Lower lobe of right lung (tissue), 2 donors: ENCODE measurements at regions not wholly inside any gene's neighbourhood (a gene's known extent, or its start where the extent isn't known, plus 50 kb on each side); places are given as distances from the start of the nearest gene placed in this dataset.

ENCODE experiments used
- ATAC-seq, 2 donors: fragments of 200-7000 bp; cut with Tn5 transposase; one replicate each; pipeline ENCODE4 v1.9.1; 2020 to 2022; ENCODE audit warnings: mild to moderate bottlenecking in 2 of 2, moderate library complexity in 2 of 2
- DNase-seq: peaks from one replicate; pipeline ENCODE4 v3.0.0-alpha.2; 2020
- H3K27ac ChIP-seq: fragments of 200-600 bp; one replicate; pipeline ENCODE4 v1.8.0; 2022
- H3K27me3 ChIP-seq: fragments of 200-600 bp; one replicate; pipeline ENCODE4 v1.8.0; 2022; ENCODE audit warnings: low read depth
- H3K36me3 ChIP-seq: fragments of 200-600 bp; one replicate; pipeline ENCODE4 v1.8.0; 2022; ENCODE audit warnings: mild to moderate bottlenecking
- H3K4me1 ChIP-seq: fragments of 200-600 bp; one replicate; pipeline ENCODE4 v1.8.0; 2022
- H3K4me3 ChIP-seq: fragments of 200-600 bp; one replicate; pipeline ENCODE4 v1.8.0; 2022; ENCODE audit warnings: mild to moderate bottlenecking
- H3K9me3 ChIP-seq: fragments of 200-600 bp; one replicate; pipeline ENCODE4 v1.8.0; 2022
- intact Hi-C: fragments of 100-400 bp; cut with DNase I; formaldehyde crosslinking; loops from one replicate; pipeline ENCODE4 v1.11.0; 2022
- TF ChIP-seq, protein P1 (sequence below): fragments of 200-600 bp; IDR thresholded peaks from one replicate; pipeline ENCODE4 v1.8.0; 2022; ENCODE audit warnings: antibody characterized with exemption, mild to moderate bottlenecking
- donor health status: DM: no; HTN: yes; CAD: no; lungs with severe emphysema.

GRCh38 chr4:181595716-181596115 lies 647.5 kb upstream of the TENM3 start:
- Histone ChIP-seq H3K4me1 (no peaks in the 10 kb centered on the region), H3K4me3 (no peak overlapping the region), H3K27me3 (no peaks in the 10 kb centered on the region), H3K9me3 (no peaks in the 10 kb centered on the region), H3K36me3 (no peaks in the 10 kb centered on the region), H3K27ac (no peak overlapping the region)
- TF ChIP-seq, protein P1, sequence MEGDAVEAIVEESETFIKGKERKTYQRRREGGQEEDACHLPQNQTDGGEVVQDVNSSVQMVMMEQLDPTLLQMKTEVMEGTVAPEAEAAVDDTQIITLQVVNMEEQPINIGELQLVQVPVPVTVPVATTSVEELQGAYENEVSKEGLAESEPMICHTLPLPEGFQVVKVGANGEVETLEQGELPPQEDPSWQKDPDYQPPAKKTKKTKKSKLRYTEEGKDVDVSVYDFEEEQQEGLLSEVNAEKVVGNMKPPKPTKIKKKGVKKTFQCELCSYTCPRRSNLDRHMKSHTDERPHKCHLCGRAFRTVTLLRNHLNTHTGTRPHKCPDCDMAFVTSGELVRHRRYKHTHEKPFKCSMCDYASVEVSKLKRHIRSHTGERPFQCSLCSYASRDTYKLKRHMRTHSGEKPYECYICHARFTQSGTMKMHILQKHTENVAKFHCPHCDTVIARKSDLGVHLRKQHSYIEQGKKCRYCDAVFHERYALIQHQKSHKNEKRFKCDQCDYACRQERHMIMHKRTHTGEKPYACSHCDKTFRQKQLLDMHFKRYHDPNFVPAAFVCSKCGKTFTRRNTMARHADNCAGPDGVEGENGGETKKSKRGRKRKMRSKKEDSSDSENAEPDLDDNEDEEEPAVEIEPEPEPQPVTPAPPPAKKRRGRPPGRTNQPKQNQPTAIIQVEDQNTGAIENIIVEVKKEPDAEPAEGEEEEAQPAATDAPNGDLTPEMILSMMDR: no peak
- no peak for ATAC-seq
- intact Hi-C loops: no loop called here
- DNase-seq: no peak

DNA sequence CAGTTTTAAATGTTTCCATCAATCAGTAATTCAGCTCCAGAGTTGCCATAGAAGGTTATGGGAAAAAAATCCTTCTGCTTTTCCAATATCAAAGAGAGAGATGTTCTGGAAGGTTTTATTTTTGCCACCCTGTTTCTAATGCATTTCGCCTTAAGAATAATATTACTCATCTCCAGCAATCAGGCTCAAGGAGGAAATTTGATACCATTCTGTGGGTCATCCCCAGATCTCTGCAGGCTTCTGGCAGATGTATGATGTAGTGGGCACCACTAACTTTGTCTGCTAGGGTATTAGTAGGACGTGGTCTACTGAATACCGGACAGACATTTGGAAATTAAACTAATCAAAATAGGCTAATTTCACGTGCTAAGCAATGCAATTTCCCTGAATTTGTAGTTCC lies 645.4 kb upstream of the TENM3 start:
- Histone ChIP-seq H3K36me3 (no peaks in the 10 kb centered on the region), H3K27ac (no peak overlapping the region), H3K9me3 (no peaks in the 10 kb centered on the region), H3K4me3 (no peak overlapping the region), H3K27me3 (no peaks in the 10 kb centered on the region), H3K4me1 (no peaks in the 10 kb centered on the region)
- ATAC-seq (no peak), DNase-seq (no peak)
- intact Hi-C loops: no loop called here
- TF ChIP-seq, protein P1: no peak

- intact Hi-C loops: no loop called here
Observed at GRCh38 chr4:181599134-181599533, 644.1 kb upstream of the TENM3 start.

GRCh38 chr4:181601103-181601502 lies 642.1 kb upstream of the TENM3 start:
- H3K4me1 ChIP-seq: no peaks in the 10 kb centered on the region
- no peaks in the 10 kb centered on the region for H3K36me3 ChIP-seq
- TF ChIP-seq, protein P1: no peak
- no peaks in the 10 kb centered on the region for H3K27me3 ChIP-seq
- no peak overlapping the region for H3K4me3 ChIP-seq
- intact Hi-C loops: no loop called here
- no peak overlapping the region for H3K27ac ChIP-seq
- ATAC-seq (no peak), DNase-seq (no peak)
- H3K9me3 ChIP-seq: no peaks in the 10 kb centered on the region

More at GRCh38 chr4:181599134-181599533, 644.1 kb upstream of the TENM3 start:
- Histone ChIP-seq H3K27me3 (no peaks in the 10 kb centered on the region), H3K27ac (no peak overlapping the region), H3K4me1 (no peaks in the 10 kb centered on the region), H3K4me3 (no peak overlapping the region), H3K9me3 (no peaks in the 10 kb centered on the region), H3K36me3 (no peaks in the 10 kb centered on the region)
- TF ChIP-seq, protein P1: no peak
- DNase-seq: no peak
- ATAC-seq: no peak

DNA sequence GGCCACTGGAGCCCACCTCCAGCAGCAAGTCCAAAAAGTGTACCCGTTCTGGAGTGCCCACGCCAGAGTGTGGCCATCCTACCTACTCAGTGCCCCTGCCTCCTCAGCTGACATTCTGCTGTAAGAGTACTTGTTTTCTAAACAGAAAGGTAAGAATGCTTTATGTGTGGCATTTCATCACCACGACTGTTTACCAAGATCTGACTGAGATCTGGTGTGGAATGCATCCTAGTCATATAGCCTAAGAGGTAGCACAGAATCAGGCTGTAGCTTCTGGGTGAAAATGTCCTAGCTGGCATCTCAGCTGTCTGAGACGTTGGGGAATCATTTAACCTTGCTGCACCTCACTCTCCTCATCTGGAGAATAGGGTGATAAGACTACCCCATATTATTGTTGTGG lies 638.7 kb upstream of the TENM3 start:
- no peak for DNase-seq
- TF ChIP-seq, protein P1: no peak
- no peak for ATAC-seq
- Histone ChIP-seq H3K36me3 (no peaks in the 10 kb centered on the region), H3K4me1 (no peaks in the 10 kb centered on the region), H3K4me3 (no peak overlapping the region), H3K9me3 (no peaks in the 10 kb centered on the region), H3K27me3 (no peaks in the 10 kb centered on the region), H3K27ac (no peak overlapping the region)
- intact Hi-C loops: no loop called here

GRCh38 chr4:181606300-181606699 lies 636.9 kb upstream of the TENM3 start:
- no peaks in the 10 kb centered on the region for H3K9me3 ChIP-seq
- H3K4me3 ChIP-seq: no peak overlapping the region
- TF ChIP-seq, protein P1: no peak
- no peaks in the 10 kb centered on the region for H3K36me3 ChIP-seq
- intact Hi-C loops: no loop called here
- H3K27ac ChIP-seq: no peak overlapping the region
- ATAC-seq (no peak), DNase-seq (no peak)
- H3K4me1 ChIP-seq: no peaks in the 10 kb centered on the region
- no peaks in the 10 kb centered on the region for H3K27me3 ChIP-seq
